Stimulated activated CD4-positive, alpha-beta T cell treated with anti-CD3 and anti-CD28 coated beads, Interleukin-1b, Interleukin-23, amount 100 ng/mL, for 24 hours (primary cell): ENCODE measurements at regions not wholly inside any gene's neighbourhood (a gene's known extent, or its start where the extent isn't known, plus 50 kb on each side); places are given as distances from the start of the nearest gene placed in this dataset.
"Not testable (repeated sequence)": the region's sequence is repeated elsewhere in the genome, so short reads cannot be mapped to it uniquely, and the experiment has no call there.

Experiments
- DNase-seq, 4 experiments: peaks; one replicate each; pipeline ENCODE4 v3.0.0-alpha.2; 2020; ENCODE audit warnings: low read depth in 4 of 4, low spot score in 1 of 4

DNA sequence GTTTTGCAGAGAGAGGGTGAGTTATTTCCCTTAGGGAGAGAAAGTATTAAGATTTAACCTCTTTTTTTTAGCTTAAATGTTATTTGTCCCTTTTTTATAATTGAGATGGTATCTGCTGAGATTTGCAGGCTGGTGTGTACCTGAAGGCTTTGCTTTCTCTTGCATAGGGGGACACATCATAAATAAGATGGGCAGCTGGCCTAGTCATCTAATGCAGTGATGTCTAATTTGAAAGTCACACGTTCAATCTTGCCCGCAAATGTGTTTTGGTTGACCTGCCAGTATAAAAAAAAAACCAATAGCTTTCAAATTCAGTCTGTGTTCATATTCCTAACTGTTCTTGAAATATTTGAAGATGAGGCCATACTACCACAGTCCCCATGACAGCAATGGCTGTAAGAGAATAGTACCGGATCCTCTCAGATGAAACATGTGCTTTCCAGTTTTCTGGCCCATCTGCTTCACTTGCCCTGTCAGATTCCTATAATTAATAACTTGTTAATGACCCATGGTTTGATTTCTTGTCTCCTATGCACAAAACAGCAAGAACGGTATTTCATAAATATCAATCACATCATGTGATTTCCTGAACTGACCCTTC, 914.2 kb downstream of the IPMK start:
- no peak for DNase-seq

DNA sequence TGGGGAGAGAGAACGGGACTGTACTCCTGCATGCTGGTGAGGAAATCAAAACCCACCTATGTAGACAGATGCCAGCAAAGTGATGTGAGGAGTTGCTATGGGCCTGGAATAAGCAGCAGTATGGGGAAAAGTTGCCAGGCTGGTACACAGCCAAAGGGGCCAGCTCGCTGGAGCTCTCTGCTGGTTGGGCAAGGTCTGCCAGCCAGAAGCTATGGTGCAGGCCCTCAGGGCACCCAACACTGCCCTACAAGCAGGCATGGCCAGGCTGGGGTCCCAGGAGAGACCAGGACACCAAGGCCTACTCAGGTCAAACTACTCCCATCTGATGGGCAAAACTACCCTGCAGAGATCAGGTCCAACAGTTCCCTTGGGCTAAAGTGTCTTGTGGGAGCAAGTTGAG, 916.6 kb downstream of the IPMK start:
- DNase-seq = no peak

DNA sequence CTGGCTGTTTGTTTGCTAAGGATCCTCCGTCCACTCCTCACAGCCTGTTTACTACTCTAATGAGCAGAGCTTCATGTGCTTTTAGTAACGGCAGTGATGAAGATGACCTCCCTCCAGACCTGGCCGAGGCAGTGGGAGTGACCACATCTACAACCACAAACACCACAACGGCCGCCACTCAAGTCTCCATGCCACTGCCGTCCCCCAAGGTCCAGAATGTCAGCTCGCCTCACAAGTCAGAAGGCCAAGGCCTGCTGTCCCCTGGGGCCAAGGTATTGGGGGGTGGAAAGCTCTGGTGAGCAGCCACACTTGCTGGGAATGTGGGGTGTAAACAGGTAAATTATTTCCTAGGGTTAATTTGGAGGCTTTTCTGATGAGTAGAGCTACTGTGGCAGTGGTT, 926.4 kb downstream of the IPMK start:
- DNase-seq = no peak

DNA sequence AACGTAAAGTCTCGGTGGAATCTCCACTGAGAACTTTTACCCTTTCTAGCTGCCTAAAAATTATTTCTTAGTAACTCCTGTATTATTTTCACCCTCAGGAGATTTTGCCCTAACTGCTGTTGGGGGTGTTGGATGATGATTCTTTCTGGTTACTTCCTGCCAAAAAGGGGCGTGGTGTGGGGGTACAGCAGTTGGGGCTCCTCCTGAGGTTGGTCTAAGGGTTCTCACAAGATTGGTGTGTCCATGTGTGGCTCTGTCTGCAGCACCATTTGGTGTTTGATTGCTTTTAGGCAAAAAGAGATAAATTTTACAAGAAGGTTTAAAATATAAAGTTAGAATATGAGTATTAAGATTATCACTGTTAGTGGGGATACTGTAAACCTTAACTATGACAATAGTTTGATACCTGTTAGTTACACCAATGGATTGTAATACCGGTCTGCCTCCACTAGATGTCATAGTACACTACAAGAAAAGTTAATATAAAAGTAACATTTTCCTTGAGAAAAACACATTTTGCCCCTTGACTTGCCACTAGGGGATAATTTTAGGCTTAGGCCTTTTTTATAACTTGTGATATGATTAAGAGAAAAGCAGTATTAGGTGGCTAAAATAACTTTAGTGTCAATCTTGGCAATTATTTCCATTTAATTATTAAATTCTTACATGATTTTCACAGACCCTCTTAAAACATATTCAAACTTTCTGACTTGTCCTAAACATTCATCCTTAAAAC, 928.7 kb downstream of the IPMK start:
- DNase-seq = no peak

DNA sequence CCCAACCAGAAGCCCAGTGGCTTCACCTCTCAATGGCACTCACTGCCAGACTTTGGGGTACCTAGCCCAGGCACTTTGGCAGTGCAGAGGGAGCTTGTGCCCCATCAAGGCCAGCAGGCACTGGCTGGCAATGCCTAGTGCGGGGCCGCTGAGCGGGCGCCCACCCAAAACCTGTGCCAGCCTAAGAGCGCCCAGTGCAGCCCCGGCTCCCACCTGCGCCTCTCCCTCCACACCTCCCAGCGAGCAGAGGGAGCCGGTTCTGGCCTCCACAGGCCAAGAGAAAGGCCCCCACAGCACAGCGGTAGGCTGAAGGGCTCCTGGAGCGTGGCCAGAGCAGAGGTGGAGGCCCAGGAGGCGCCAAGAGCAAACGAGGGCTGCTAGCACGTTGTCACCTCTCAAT, 930.8 kb downstream of the IPMK start:
- no peak for DNase-seq

DNA sequence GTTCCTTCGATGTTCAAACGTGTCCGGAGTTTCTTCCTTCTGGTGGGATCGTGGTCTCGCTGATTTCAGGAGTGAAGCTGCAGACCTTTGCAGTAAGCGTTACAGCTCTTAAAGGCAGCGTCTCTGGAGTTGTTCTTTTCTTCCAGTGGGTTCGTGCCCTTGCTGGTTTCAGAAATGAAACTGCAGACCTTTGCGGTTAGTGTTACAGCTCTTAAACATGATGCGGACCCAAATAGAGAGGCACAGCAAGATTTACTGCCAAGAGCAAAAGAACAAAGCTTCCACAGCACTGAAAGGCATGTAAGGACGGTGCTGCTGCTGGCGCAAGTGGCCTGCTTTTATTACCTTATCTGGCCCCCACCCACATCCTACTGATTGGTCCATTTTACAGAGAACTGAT, 931.4 kb downstream of the IPMK start:
- no peak for DNase-seq

DNA sequence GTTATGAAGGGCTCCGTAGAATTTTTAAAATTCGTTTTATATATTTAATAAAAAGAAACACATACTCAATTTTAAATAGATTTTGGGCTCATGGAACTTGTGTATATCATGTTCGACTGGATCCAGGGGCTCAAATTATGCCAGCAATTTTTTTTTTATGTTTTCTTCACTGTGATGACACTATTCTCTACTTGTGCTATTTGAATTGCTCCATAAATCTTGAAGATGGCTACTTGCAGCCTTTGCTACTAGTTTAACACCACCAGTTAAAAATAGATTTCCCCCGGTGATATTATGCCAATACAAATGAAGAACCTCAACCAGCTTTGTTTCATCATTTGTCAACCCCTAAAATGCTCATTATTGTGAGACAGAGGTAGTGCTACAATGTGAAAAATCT, 933.2 kb downstream of the IPMK start:
- no peak for DNase-seq

DNA sequence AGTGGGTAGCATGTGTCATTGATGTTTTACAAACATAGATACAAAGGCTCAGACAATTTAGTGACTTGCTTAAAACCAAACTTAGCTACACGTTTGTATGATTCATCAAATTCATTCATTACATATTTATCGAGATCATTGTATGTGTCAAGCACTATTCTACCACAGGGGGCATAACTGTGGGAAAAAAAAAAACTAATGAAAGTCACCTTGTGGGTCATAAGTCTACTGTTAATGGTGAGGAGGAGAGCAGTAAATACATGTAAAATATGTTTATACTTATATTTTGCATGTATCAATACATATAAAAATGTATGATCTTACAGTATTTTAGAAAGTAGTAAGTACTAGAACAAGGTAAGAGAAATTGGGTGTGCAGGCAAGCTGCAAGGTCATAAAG, 933.8 kb downstream of the IPMK start:
- DNase-seq = no peak

DNA sequence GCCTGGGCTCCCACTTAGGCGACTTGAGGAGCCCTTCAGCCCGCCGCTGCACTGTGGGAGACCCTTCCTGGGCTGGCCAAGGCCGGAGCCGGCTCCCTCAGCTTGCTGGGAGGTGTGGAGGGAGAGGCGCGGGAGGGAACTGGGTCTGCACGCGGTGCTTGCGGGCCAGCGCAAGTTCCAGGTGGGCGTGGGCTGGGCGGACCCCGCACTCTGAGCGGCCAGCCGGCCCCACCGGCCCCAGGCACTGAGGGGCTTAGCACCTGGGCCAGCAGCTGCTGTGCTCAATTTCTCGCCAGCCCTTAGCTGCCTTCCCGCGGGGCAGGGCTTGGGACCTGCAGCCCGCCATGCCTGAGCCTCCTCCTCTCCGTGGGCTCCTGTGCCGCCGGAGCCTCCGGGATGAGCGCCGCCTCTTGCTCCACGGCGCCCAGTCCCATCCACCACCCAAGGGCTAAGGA, 946.3 kb downstream of the IPMK start:
- DNase-seq = not testable (repeated sequence)

DNA sequence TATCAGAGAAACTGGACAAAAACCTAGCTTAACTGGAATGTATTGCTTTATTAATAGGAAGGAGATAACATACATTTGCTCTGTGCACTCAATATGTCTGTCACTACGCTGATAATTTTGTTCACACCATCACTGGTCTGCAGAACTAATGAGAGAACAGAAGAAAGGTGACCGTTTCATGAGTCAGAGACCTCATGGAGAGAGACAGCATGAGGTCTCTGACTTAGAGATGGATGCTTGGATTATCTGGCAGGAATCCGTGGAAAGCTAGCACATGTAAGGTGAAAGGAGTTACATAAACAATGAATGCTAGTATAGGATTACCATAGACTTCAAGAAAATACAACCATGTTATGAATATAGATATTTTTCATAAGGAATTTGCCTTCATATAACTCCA, 947.3 kb downstream of the IPMK start:
- DNase-seq = no peak

DNA sequence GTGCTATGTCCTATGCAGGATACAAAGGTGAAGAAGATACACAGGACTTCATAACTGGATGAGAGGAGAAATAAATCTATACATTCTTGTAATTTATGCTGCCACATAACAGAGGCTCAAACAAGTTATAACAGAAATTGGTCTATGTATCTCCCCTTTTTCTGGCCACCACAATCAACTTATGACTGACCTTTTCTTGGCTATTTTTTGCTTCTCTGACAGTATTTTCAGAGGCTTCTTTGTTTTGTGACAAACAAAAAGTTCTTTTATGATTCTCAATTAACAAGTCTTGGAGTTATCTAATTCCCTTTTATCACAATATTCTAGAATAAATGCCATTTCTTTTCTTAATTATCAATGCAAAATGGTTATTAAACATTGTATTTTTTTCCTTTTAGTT, 953.0 kb upstream of the ZWINT start:
- no peak for DNase-seq

DNA sequence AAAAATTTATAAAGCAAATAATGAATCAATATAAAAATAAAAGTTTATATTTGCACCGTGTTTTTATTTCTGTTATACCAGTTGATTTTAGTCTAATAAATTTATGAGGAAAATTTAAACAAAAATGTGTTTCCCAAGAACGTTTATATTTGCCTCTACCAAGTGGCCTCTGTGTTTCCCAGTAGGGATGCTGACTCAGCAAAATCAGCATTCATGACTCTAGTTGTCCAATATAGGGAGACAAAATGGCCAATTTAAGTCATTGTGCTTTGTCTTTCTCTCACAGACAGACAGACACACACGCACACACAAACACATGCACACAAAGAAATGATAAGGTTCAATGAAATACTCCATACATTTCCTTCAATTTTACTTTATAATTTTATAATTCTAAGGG, 942.5 kb upstream of the ZWINT start:
- no peak for DNase-seq

DNA sequence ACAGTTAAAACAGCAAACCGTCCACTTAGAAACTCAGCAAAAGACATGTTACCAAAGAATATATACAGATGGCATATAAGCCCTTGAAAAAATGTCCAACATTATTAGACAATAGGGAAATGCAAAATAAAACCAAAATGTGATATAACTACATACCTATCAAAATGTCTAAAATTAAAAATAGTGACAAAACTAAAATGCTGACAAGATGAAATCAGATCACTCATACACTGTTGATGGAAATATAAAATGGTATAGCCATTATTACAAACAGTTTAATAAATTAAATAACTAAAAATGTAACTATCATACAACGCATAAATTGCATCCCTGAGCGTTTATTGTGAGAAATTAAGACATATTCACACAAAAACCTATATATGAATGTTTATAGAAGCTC, 939.7 kb upstream of the ZWINT start:
- no peak for DNase-seq

DNA sequence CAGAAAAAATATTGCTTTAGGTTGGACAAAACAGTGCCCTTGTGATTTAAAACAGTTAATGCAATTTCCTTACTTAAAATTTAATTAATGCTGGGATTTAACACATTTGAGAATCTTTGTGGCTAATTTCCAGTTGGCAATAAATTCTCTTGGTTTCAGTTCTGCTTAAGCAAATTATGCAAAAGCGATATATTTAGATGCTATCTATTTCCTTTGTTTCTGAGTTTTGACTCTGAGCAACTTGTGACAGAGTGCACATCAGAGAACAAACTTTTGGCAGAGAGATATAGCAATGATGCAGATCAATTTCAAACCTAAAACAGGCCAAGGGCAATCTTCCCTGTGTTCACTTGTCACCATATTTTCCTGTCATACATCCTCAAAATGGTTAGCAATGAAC, 933.6 kb upstream of the ZWINT start:
- DNase-seq = no peak

DNA sequence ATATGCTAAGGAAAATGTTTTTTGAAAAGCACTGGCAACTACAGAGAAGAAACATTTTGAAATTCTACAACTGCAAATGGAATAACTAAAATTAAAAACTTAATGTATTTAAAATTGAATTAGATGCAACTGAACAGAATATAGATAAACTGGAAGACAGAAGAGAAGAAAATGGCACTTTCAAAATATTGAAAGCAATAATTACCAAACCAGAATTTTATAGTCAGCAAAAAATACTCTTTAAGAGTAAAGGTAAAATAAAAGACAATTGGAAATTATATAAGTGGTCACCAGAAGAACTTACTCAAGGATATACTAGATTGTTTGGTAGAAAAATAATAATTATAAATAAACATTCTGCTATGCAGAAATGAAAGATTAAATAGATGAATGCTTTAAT, 927.7 kb upstream of the ZWINT start:
- DNase-seq = no peak

DNA sequence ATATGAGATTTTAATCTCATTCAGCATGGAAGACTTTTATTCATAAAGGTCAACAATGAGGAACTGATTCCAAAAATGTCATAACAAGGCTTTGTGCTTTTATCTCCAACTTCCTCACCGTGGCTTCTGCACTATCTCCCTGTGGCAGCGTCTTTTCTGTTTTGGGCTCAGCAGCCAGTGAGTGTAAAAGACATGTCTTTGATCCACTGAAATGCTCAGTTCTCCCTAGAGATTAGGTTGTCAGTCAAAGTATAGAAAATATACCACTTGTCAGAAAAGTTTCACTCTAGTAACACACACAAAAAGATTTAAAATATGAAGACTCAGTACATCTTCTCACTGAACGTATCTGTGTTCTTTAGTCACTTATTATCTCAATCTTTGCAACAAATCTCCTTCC, 901.8 kb upstream of the ZWINT start:
- DNase-seq = no peak

DNA sequence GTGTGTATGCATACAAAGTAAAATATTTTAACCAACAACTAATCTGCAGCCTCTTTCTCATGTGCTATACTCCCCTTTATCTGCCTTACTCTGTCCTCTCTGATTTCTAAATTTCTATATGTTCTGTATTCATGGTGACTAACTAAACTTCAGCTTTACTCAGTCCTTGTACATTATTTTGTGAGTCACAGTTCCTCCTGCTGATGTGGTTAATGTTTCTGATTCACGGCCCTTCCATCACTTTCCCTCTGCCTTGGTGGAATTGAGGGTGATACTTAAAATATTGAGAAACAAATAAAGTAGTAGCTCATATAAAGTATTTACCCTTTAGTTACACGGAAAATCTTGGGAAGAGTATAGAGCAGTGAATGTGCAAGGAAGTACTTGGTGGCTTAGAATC, 899.1 kb upstream of the ZWINT start:
- DNase-seq = no peak

DNA sequence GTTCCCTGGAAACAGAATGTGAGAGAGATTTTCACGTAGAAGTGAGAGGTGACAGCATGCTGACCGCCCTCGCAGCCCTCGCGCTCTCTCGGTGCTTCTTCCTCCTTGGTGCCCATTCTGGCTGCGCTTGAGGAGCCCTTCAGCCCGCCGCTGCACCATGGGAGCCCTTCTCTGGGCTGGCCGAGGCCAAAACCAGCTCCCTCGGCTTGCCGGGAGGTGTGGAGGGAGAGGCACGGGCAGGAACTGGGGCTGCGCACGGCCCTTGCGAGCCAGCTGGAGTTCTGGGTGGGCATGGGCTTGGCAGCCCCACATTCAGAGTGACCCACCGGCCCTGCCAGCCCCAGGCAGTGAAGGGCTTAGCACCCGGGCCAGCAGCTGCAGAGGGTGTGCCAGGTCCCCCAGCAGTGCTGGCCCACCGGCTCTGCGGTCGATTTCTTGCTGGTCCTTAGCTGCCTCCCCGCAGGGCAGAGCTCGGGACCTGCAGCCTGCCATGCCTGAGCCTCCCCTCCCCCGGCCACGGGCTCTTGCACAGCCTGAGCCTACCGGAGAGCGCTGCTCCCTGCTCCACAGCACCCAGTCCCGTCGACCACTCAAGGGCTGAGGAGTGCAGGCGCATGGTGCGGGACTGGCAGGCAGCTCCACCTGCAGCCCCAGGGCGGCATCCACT, 888.7 kb upstream of the ZWINT start:
- no peak for DNase-seq

DNA sequence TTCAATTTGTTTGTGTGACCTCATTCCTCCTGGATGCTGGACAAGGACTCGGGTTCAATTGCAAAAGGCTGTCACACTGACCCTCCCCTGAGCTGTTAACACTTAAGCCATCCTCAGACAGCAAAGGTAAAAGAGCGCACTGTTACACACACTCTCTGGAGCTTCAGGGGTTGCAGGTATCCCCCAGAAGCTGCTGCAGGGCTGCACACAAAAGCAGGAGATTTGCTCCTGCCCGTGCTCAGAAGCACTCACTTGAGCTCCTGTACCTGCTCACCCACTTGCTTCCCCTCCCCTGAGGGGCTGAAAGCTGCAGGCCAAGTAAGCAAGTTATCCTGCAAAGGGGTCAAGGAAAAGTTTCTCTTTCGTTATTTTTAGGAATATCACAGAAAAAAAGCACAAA, 886.2 kb upstream of the ZWINT start:
- no peak for DNase-seq

DNA sequence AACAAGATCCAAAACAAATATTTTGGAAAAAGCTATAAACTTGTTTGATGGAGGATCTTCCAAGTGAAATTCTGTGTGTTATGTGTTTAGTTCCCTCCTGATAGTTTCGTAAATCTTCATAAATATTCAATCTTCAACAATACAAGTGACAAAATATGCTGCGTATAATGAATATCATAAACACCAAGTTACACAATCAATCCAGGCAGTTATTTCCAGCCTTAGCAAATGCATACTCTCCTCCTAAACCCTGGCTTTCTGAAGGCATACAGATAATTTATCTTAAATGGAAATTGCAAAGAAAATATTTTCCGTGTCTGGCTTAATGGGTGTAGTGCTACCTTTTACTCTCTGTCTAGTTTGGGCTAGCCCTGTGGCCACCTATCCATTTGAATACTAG, 864.9 kb upstream of the ZWINT start:
- no peak for DNase-seq

DNA sequence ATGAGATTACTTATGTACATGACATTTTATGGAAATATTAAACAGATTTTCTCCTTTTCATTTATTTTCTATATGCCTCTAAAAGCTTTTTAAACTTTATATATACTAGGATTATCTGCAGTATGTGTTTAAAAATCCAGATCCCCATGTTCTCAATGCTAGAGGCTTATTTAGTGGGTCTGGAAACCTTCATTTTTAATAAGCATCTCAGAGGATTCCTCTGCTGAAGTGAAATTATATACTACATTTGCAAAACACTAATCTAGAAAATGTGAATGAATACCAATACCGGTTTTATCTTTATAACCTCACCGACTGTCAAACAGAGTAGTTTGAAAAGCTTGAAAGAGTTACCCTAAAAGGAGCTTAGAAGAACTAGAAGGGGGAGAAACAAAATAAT, 863.8 kb upstream of the ZWINT start:
- no peak for DNase-seq

DNA sequence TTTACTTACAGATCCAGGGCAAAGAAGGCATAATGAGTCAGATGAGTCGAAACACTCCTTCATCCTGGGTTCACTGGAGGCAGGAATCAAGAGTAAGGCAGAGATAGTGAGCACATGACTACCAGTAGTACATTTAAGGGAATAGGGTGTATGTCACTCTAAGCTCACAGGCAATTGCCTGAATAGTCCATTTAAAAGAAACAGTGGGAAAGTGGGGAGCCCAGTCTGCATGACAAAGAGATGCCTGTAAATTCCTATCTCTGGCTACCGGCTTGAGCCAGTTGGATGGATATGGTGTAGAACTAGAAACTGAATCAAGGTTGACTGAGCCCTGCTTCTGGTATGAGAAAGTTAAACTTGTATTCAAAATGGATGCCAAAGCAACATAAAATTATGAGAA, 861.5 kb upstream of the ZWINT start:
- DNase-seq = no peak

DNA sequence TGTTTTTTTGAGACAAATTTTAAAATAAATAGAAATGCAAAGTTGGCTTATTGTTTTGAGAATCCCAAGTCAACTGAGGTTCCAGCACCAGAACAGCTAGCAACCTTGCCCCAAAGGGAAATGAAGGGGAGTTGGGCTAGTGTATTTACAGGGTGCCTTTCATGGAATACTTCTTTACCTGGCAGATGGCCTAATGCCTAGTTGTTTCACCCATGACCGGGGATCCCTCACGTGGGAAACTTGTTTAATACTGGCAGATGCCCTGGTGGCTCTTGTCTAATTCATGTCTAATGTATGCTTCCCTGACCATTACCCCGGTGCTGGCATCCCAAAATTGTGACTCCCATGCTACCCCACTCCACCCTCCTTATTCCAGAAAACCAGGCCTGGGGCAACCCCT, 861.1 kb upstream of the ZWINT start:
- no peak for DNase-seq
